PC-3 (cell line): ENCODE measurements at regions not wholly inside any gene's neighbourhood (a gene's known extent, or its start where the extent isn't known, plus 50 kb on each side); places are given as distances from the start of the nearest gene placed in this dataset.

Experiments
- EZH2 ChIP-seq: fragments of 300-600 bp; sonication (generic); IDR thresholded peaks from one replicate; pipeline ENCODE4 v1.6.1; 2017; ENCODE audit warnings: antibody characterized with exemption, mild to moderate bottlenecking, low read length; ENCODE audit not compliant: unreplicated experiment
- EZH2phosphoT487 ChIP-seq: fragments of 300-600 bp; sonication (generic); IDR thresholded peaks from 2 replicates; pipeline ENCODE4 v1.6.1; 2018; ENCODE audit warnings: mild to moderate bottlenecking, antibody characterized with exemption, low read length, borderline replicate concordance
- TF ChIP-seq, protein P1 (sequence below): fragments of 300-600 bp; sonication (generic); conservative IDR thresholded peaks from 2 replicates; pipeline ENCODE4 v1.5.1; 2017; ENCODE audit warnings: antibody characterized with exemption, low read depth, mild to moderate bottlenecking, low read length

GRCh38 chr11:116366451-116366850 lies 406.3 kb downstream of the BUD13 start:
- TF ChIP-seq, protein P1, sequence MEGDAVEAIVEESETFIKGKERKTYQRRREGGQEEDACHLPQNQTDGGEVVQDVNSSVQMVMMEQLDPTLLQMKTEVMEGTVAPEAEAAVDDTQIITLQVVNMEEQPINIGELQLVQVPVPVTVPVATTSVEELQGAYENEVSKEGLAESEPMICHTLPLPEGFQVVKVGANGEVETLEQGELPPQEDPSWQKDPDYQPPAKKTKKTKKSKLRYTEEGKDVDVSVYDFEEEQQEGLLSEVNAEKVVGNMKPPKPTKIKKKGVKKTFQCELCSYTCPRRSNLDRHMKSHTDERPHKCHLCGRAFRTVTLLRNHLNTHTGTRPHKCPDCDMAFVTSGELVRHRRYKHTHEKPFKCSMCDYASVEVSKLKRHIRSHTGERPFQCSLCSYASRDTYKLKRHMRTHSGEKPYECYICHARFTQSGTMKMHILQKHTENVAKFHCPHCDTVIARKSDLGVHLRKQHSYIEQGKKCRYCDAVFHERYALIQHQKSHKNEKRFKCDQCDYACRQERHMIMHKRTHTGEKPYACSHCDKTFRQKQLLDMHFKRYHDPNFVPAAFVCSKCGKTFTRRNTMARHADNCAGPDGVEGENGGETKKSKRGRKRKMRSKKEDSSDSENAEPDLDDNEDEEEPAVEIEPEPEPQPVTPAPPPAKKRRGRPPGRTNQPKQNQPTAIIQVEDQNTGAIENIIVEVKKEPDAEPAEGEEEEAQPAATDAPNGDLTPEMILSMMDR, result no peak
- no peak for TF ChIP-seq EZH2phosphoT487
- TF ChIP-seq EZH2, result no peak
